Activated T-helper 17 cell treated with anti-CD3 and anti-CD28 coated beads, Interleukin-2, amount 50 U/mL, for 72 hours (primary cell): ENCODE measurements at regions not wholly inside any gene's neighbourhood (a gene's known extent, or its start where the extent isn't known, plus 50 kb on each side); places are given as distances from the start of the nearest gene placed in this dataset.

Experiments
- ATAC-seq: fragments of 150-1000 bp; cut with Tn5 transposase; replicated peaks from 2 replicates; pipeline ENCODE4 v1.10.0; 2021; ENCODE audit warnings: mild to moderate bottlenecking, moderate library complexity
- H3K27ac Mint-ChIP-seq: one replicate; pipeline ENCODE4 v1.8.0; 2022; ENCODE audit warnings: mixed read lengths
- H3K27me3 Mint-ChIP-seq: one replicate; pipeline ENCODE4 v1.8.0; 2022; ENCODE audit warnings: mixed read lengths
- H3K36me3 Mint-ChIP-seq: one replicate; pipeline ENCODE4 v1.8.0; 2022; ENCODE audit warnings: low read depth, mild to moderate bottlenecking, mixed read lengths
- H3K4me1 Mint-ChIP-seq: one replicate; pipeline ENCODE4 v1.8.0; 2022; ENCODE audit warnings: mixed read lengths
- H3K4me3 Mint-ChIP-seq: one replicate; pipeline ENCODE4 v1.8.0; 2022; ENCODE audit warnings: mild to moderate bottlenecking, mixed read lengths
- H3K9me3 Mint-ChIP-seq: one replicate; pipeline ENCODE4 v1.8.0; 2022; ENCODE audit warnings: mixed read lengths

DNA sequence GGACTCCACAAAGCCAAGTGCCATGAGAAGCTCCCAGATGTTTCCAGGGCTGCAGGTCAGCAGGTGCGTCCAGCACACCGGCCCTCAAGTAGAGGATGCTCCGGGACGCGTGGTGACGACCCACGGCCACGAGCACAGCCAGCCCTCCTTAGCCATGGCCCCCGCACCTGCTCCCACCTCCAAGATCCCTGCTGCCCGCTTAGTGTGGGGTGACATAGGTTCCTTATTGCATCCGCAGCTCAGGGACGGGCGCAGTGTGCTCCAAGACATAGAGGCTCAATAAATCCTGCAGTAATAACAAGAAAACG, 138.1 kb upstream of the RPS6KA2 start:
- Mint-ChIP-seq H3K27ac (no peak overlapping the region), H3K27me3 (no peaks in the 10 kb centered on the region), H3K4me1 (peaks cover 6% of the 10 kb centered on the region), H3K4me3 (no peak overlapping the region), H3K9me3 (no peaks in the 10 kb centered on the region), H3K36me3 (no peaks in the 10 kb centered on the region)
- no peak for ATAC-seq

DNA sequence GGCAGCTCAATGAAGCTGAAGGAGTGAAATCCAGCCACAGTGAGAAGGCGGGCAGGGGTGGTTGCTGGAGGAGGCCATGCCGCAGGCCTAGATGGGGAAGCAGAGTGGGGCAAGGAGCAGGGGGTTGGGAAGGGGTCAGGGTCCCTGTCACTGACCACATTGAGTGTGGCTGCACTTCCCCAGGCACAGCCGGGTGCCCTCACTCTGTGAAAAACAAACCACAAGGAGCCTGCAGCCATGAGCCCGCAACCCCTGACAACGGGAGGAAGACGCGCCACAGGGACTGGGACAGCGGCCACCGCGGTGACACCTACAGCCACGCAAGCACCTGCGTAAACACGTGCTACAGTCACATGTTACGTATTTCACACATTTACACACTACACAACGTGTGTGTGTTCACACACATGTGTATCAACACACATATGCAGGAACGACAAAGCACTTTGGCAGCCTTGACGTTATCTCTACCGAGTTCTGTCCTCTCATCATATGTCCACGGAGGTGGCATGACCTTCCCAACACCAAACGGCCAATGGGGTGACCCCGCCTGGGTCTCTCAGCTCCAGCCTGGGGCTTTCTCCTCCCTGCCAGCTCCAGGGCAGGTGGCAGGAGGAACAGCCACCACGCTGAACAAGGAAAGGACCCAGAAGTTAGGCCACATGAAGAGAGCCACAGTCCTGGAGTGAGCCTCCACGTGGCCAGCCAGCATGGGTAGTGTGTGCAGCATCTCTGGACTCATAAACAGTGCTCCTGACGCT, 137.6 kb upstream of the RPS6KA2 start:
- Mint-ChIP-seq H3K27me3 (no peaks in the 10 kb centered on the region), H3K4me3 (no peak overlapping the region), H3K9me3 (no peaks in the 10 kb centered on the region), H3K27ac (no peak overlapping the region), H3K4me1 (peaks cover 9% of the 10 kb centered on the region), H3K36me3 (no peaks in the 10 kb centered on the region)
- no peak for ATAC-seq

DNA sequence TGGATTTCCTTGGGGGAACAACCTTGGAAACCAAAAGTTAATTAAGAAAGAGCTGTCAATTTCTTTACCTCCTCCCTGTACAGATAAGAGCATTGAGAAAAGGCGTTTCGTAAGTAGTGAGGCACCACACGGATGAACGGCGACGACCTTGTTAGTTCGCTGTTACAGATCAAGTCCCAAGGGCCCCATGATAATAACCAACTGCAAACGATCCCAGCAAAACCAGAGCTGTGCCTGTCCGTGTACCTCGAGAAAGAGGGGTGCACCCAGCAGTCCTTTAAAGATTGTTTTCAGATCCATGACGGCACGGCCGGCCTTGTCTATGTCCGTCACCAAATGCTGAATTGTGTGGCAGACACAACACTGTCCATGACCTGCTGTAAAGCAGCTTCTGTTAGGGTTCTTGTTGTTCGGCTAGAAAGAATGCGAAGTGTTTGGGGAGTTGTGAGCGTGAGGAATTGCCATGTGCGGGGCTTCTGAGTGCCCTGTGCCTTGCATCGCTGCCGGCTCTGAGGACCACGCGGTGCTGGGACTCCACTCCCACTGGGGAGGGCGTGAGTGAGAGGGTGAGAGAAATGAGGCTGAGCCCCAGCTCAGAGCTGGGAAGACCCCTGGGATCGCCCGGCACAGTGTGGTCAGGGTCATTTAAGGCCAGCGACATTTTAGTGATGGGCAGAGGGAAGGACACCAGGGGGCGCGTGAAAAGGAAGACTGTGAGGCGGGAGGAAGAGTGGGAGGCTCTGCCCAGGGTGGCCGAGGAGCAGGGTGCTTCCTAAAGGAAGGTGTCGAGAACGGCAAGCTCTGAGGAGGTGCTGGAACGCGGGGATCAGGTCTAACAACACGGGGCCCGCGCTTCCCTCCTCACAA, 136.8 kb upstream of the RPS6KA2 start:
- Mint-ChIP-seq H3K4me3 (no peak overlapping the region), H3K4me1 (peaks cover 14% of the 10 kb centered on the region), H3K9me3 (no peaks in the 10 kb centered on the region), H3K36me3 (no peaks in the 10 kb centered on the region), H3K27ac (no peak overlapping the region), H3K27me3 (no peaks in the 10 kb centered on the region)
- ATAC-seq, result no peak

DNA sequence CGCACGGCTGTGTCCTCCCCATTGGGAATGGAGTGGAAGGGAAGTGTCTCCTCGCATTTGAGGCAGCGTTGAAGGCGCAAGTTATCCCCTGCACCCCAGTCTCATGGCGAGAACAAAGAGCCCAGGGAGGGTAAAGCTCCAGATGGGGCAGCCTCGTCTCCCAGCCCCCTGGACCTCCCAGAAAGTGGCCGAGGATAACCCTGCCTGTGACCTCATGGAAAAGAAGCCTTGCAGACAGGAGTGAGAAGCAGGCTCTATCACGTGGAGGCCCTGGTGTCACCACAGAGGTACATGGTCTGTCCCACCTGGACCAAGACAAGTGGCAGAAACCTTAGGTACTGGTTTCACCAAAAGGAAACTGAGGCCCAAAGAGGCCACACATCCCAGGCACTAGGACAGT, 134.8 kb upstream of the RPS6KA2 start:
- H3K27ac Mint-ChIP-seq, result no peak overlapping the region
- H3K4me3 Mint-ChIP-seq, result no peak overlapping the region
- H3K36me3 Mint-ChIP-seq, result no peaks in the 10 kb centered on the region
- H3K9me3 Mint-ChIP-seq, result no peaks in the 10 kb centered on the region
- H3K4me1 Mint-ChIP-seq, result peaks cover 21% of the 10 kb centered on the region
- no peak for ATAC-seq
- peaks cover 6% of the 10 kb centered on the region for H3K27me3 Mint-ChIP-seq

DNA sequence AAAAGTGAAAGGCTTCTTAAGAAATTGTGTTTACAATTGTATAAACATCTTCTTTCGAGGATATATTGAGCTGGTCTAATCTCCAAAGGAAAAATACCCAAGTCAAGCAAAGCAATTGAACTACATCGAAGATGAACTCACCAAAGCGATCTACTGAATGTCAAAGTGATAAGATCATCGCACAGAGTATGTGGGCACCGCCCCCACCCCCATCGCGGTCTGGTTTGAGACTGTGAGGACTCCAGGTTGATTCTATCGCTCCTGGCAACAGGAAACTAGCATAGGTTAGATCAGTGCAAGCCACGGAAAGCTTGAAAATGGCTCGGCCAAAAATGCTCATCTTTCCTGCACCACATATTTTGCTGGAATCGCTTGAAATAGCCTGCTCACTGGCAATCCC, 133.2 kb upstream of the RPS6KA2 start:
- H3K4me3 Mint-ChIP-seq, result peak overlapping the region; percentile 51
- peaks cover 6% of the 10 kb centered on the region for H3K27me3 Mint-ChIP-seq
- H3K36me3 Mint-ChIP-seq, result no peaks in the 10 kb centered on the region
- H3K27ac Mint-ChIP-seq, result no peak overlapping the region
- ATAC-seq, result peak; percentile 97
- H3K9me3 Mint-ChIP-seq, result no peaks in the 10 kb centered on the region
- peaks cover 21% of the 10 kb centered on the region for H3K4me1 Mint-ChIP-seq

DNA sequence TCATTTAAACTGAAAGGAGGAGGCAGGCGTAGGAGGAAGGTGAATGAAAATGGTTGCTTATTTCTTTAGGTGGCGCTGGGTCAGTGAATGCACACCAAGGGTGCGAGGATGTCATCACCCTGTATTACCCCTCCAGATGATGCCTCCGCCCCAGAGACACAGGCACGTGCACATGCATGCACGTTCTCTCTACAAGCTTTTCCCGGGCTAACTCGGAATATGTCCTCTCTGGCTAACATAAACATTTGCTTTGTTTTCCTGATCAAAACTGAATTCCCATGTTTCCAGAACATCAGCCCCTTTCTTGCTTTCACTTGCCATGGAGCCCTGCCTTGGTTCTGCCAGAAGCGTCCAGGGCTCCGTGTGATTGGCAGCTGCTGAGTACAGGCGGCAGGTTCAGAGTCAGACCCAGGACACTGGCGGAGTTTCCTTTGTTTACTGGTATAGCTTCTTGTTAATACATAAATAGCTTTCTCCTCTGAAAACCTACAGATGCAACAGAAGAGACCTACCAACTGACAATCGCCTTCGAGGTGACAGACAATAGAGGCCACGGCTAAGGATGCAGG, 131.2 kb upstream of the RPS6KA2 start:
- no peak for ATAC-seq
- Mint-ChIP-seq H3K9me3 (no peaks in the 10 kb centered on the region), H3K27ac (no peak overlapping the region), H3K4me3 (peak overlapping the region; percentile 55), H3K27me3 (peaks cover 6% of the 10 kb centered on the region), H3K36me3 (no peaks in the 10 kb centered on the region), H3K4me1 (peaks cover 21% of the 10 kb centered on the region)

DNA sequence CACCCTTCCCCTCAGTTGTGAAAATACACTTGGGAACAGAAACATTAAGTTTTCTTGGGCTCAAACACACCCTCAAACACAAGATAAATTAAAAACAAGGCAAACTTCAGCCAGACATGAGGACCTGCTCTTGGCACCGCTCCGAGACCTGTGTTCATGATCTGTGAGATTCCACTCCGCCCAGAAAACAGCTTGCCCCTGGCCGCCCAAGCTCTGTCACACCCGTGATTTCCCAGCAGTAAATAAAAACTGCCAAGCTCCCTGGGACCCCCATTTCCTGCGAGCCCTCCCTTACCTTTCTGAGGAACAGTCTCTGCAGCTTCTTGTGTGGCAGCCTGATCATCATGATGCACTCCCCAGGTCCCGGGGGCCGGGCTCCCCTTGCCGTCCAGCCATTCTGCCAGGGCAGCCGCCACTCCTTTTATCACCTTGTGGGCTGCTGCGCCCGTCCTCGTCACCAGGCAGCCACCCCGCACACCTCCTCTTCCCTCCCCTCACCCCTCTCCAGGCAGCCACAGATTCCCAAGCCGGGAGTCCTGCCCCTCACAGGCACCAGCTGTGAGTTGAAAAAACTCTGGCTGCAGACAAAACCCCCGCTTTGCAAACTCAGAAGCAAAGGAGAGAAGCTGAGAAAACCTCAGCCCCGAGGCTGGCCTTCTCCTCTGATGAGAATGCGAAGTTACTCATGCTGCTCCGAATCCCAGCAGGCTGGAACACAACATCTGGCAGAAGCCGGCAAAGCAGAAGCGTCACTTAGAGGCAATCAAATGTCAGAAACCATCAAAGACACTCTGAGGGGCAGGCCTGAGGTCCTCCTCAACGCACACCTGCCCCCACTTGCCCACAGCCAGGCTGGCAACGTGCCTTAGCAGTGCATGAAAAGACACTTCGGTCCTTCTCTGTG, 130.4 kb upstream of the RPS6KA2 start:
- no peaks in the 10 kb centered on the region for H3K36me3 Mint-ChIP-seq
- peak; percentile 31 for ATAC-seq
- peaks cover 21% of the 10 kb centered on the region for H3K4me1 Mint-ChIP-seq
- H3K9me3 Mint-ChIP-seq, result no peaks in the 10 kb centered on the region
- no peak overlapping the region for H3K27ac Mint-ChIP-seq
- H3K27me3 Mint-ChIP-seq, result peaks cover 6% of the 10 kb centered on the region
- H3K4me3 Mint-ChIP-seq, result peak overlapping the region; percentile 55

DNA sequence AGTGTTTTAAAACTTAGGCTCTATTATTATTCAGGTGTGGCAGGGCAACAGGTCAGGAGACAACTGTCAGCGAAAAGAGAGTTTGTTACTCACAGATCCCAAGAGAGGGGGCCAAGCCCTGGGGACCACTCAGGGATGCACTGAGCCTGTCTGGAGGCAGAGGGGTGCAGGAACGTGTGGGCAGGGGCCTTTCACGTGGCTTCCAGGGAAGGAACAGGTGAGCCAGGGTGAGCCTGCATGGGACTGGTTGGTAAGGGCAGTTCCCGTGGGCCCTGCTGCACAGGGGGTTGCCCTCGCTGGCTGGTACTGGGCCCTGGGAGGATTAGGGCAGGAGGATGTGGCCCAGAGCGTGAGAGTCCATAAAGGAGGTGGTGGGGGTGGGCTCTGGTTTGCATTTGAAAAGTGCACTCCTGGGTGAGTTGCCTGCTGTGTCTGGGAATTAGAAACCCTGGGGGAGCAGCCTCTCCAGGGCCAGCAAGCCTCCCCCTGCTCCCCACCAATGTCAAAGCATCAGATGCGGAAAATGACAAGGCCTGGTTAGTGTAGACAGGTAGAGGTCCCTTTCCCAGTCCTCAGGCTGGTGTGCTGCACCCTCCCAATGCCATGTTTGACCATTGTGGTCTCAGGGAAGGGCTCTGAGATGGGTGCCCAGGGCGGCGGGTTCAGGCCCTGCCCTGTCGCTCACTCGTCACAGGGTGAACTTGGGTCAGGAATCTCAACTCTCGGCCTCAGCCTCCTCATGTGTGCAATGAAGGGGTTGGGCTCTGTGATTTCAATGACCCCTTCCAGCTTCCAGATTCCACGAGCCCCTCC, 127.4 kb upstream of the RPS6KA2 start:
- Mint-ChIP-seq H3K9me3 (no peaks in the 10 kb centered on the region), H3K4me3 (no peak overlapping the region), H3K27me3 (peaks cover 6% of the 10 kb centered on the region), H3K27ac (no peak overlapping the region), H3K4me1 (peaks cover 15% of the 10 kb centered on the region), H3K36me3 (no peaks in the 10 kb centered on the region)
- ATAC-seq, result no peak

DNA sequence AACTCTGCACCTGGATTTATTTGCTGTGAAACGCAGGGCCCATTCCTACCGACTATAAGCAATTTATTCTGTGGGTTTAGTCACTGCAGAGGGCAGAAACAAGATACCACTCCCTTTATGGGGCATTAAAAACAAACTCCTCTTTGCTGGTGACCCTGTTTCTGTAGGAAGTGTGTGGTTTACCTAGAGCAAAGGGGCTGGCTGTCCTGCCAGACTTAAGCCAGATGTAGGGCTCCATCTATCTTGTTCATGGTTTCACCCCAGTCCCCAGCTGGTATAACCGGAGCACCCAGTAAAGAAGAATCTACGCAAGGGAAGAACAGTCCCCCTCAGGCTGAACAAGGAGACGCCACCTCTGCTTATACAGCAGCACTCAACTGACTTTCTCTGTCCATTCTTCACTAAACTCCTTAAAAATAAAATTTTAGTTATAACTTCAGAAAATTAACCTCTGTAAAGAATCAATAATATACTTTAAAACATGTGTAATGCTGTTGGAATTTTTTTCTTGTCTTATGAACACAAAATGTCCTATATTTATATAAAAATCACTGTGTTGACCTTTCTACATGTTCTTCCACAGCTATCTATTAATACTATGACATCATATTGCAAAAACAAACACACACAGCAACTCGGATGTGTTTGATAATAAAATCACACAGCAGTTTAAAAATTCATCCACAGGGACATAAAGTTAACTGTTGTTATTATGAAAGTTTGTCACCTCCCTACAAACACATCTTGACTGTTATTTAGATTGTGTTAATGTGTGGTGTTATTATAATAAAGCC, 126.1 kb upstream of the RPS6KA2 start:
- H3K9me3 Mint-ChIP-seq, result no peaks in the 10 kb centered on the region
- H3K27ac Mint-ChIP-seq, result no peak overlapping the region
- ATAC-seq, result no peak
- peaks cover 6% of the 10 kb centered on the region for H3K27me3 Mint-ChIP-seq
- H3K4me3 Mint-ChIP-seq, result no peak overlapping the region
- no peaks in the 10 kb centered on the region for H3K36me3 Mint-ChIP-seq
- H3K4me1 Mint-ChIP-seq, result peaks cover 12% of the 10 kb centered on the region

DNA sequence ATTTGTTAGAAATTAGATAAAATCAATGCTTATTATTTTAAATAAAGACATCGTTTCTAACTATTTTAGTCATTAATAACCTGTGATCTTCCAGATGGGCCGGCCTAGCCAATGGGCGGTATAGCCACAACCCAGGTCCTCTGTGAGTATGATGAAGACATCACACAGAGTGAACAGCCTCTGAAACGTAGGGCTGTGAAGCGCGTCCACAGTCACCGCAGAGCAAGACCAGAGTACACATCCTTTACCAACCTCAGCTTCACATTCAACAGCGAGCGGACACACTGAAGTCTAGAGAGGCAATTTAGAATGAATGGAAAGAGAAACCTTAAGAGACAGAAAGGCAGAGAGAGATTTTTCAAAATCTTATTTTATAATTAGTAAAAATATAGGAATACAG, 125.0 kb upstream of the RPS6KA2 start:
- no peak overlapping the region for H3K27ac Mint-ChIP-seq
- H3K9me3 Mint-ChIP-seq, result no peaks in the 10 kb centered on the region
- H3K27me3 Mint-ChIP-seq, result peaks cover 1% of the 10 kb centered on the region
- ATAC-seq, result no peak
- H3K4me3 Mint-ChIP-seq, result no peak overlapping the region
- no peaks in the 10 kb centered on the region for H3K36me3 Mint-ChIP-seq
- peaks cover 5% of the 10 kb centered on the region for H3K4me1 Mint-ChIP-seq

DNA sequence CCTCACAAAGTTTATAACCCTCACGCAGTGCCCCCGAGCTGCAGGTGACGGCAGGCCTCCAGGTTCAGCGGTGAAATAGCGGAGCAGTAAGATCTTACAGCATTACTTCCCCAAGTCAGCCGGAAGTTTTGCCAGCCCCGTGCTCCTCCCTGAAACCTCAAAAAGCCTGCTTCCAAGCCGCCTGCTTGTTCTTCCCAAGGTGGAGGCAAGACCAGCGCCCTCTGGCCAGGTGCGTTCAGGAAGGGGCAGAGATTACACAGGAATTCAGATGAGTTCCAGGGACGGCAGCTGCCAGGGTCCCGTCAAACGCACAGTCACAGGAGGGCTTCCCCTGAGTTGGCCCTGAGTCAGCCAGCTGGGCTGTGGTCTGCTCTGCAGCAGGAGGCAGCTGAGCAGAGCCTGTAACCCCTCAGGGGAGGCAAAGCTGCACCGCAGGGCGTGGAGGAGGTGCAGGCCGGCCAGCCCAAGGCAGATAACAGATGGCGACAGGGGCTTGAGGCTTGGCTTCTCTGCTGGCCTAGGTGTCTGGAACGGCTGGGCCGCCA, 124.1 kb upstream of the RPS6KA2 start:
- no peak for ATAC-seq
- H3K4me1 Mint-ChIP-seq, result peaks cover 5% of the 10 kb centered on the region

DNA sequence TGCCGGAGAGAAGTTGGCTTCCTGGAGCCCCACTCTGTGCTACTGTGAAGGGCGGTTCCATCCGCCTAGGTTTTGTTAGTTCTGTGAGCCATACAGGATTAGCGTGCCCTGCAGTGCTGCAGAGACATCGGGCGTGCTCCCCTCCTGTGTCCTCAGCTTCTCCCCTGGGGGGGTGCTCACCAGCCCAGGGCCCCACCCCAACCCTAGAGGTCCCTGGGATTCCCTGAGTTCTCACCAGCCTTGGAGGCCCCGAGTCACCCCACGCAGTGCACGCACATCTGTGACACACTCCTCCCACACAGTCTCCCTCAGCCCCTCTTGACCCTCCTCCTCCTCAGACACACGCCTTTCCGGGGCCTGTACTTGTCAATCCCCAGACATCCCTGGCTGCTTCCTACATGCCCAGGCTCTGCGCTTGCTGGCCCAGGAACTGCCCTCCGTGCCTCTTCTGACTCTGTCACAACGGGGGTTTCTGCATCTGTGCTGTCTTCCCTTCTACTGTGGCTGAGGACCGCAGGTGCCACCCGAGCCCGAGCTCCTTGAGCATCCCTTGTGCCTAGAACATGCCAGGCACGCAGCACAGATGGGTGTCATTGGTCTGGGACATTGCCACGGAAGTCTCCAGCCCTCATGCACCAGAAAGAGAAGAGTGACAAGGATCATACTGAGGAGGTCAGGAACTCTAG, 123.2 kb upstream of the RPS6KA2 start:
- peaks cover 5% of the 10 kb centered on the region for H3K4me1 Mint-ChIP-seq
- no peaks in the 10 kb centered on the region for H3K9me3 Mint-ChIP-seq
- no peak for ATAC-seq
- H3K4me3 Mint-ChIP-seq, result no peak overlapping the region
- H3K27ac Mint-ChIP-seq, result no peak overlapping the region
- H3K27me3 Mint-ChIP-seq, result no peaks in the 10 kb centered on the region
- no peaks in the 10 kb centered on the region for H3K36me3 Mint-ChIP-seq

More for the DNA sequence above, 124.1 kb upstream of the RPS6KA2 start:
- H3K4me3 Mint-ChIP-seq, result no peak overlapping the region
- no peak overlapping the region for H3K27ac Mint-ChIP-seq
- H3K27me3 Mint-ChIP-seq, result no peaks in the 10 kb centered on the region
- no peaks in the 10 kb centered on the region for H3K9me3 Mint-ChIP-seq
- H3K36me3 Mint-ChIP-seq, result no peaks in the 10 kb centered on the region
